GM18502 (cell line): ENCODE measurements at regions not wholly inside any gene's neighbourhood (a gene's known extent, or its start where the extent isn't known, plus 50 kb on each side); places are given as distances from the start of the nearest gene placed in this dataset.
"Not testable (repeated sequence)": the region's sequence is repeated elsewhere in the genome, so short reads cannot be mapped to it uniquely, and the experiment has no call there.

Experiments
- ATAC-seq: cut with Tn5 transposase; IDR thresholded peaks from one replicate; pipeline ENCODE4 v1.9.1; 2021; ENCODE audit warnings: mild to moderate bottlenecking; ENCODE audit not compliant: unreplicated experiment, poor library complexity

DNA sequence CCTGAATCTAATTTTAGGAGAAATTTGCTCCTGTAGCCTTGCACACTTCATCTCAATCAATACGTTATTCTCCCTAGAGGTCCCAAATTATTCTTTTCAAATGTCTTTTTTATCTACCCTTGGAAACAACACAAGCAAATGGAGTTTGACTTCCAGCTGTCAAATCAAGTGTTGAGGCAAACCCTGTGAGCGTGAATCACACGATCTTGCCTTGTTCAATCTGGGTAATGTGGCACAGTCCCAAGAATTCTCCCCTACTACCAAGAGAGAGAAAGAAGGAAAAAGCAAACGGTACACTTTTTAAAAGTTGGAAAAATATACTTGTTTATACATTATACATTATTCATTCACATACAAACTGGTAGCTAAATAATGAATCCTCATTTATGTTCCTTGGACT lies 2035.3 kb upstream of the CELF4 start:
- ATAC-seq: no peak

DNA sequence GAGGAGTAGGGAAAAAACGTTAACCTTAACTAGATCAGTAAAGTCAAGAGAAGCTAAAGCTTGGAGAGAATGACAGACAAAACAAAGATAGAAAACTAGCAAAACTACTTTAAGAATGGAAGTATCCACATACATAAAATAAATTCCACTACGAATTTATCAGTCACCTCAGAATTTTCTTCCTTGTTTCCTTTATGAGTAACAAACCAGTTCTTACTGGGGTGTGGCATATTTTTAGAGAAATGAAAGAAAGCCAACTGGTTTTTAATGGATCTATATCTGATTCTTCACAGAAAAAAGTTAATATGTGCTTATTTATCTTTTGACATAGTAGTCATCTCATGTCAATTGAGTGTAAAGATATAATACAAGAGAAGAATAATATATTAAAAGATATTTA lies 2033.7 kb upstream of the CELF4 start:
- ATAC-seq: no peak

DNA sequence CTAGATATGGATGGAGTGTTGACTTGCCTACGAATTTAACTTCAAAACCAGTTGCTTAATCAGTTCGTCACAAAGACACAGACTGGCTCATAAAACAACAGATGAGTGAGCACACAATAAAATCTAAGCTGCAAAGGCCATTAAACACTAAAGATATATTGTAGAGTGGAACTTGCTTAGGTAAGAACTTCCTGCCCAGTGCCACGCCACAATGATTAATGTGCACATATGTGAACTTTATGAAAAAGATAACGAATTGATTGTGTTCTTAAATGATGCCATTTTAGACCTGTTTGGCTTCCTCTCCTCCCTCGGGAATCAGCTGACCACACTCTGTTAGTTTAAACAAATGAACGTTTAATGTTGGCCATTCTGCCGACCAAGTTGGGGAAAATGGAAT lies 2031.3 kb upstream of the CELF4 start:
- ATAC-seq: no peak

DNA sequence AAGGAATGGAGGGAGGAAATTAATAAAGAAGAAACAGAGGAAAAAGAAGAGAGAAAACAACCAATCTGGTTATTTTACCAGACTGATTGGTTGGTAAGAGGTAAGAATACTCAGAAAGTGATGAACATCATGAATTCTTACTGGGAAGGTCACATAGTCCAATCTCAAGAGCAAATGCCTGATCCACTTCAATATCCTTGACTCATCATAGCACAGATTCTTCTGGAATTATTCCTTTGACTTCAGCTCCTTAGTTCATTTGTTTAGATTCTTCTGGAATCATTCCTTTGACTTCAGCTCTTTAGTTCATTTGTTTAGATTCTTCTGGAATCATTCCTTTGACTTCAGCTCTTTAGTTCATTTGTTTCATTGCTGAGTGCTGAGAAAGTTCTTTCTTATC lies 2030.6 kb upstream of the CELF4 start:
- ATAC-seq: no peak

DNA sequence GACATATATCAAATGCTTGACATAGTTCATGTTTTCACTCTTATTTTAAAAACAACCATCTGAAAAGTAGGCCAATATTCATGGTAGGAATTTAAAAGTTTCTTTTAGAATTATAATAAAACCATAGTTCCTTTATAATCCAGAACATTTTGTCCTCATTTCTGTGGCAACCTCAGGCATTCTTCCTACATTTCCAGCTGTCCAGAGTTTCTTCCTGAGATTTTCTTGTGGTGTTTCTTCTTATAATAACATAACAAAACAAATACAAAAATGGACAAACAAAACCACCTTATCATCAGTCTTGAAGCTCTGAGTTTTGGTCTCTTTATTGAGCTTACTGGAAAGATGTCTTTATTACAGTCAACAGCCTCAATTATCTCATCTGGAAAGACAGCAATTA lies 2028.6 kb upstream of the CELF4 start:
- no peak for ATAC-seq

DNA sequence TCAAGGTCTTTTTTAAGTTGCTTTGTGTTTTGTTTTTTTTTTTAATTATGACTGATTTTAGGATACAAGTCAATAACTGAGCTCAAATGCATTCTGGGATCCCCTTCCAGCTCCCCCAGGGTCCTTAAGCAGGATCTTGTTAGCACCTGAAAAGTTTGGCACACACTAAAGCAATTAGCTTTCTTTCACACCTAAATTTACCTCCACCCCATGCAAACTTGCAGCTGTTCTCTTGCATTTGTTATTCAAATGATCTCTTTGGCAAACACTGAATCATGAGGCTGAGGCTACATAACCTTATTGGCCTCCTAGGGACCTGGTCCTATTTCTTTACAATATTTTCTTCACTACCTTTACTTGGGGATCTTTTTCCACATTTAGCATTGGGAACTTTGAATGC lies 2026.1 kb upstream of the CELF4 start:
- ATAC-seq: no peak

DNA sequence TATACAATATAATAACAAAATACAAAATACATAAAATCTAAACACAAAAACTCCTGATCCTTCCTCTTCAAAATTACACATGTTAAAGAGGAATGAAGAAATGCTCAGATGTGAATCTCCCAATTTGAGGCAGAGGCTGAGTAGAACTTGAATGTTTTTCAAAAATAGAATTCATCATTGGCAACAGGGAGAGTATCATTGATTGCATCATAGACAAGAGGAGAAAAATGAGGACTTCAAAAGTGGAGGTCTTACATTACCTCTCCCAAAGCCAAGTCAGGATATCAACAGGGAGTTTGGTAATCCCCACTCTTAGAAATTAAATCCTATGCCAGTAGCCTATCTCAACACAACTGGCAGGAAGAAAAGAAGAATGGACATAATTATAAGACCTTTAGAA lies 2023.9 kb upstream of the CELF4 start:
- no peak for ATAC-seq

DNA sequence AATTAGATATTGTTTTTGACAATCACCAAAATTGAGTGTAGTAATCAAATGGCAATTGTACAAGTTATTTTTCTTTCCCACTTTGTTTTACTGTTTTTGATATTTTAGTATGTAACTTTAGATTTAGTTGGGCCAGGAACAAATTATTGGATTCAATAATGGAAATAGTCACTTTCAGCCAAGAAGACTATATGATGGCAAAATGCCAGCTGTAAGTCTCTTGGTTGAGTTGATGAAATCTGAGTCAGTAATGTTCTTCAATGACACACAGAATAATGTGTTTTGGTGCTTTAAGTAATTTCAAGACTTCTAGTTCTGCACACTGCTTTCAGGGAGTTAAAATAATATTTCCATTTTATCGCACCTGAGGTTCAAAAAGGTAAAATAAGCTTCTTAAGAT lies 2022.0 kb upstream of the CELF4 start:
- ATAC-seq: no peak

DNA sequence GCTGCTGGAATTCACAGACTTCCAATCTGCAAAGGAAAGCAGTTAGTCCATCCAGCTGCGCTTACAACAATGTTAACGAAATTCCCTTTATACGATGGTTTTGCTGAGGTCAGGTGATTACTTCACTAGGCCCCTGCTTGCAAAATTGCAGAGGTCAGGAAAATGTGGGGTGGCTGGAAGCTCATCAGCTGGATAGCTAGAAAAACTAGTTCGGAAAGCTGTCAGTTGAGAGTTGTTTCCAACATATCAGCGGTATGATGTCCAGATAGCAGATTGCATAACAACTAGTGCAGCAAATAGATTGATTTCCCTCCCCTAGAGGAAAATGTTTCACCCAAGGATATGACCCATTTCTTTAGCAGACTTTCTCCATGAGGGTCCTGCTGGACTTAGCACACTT lies 2021.1 kb upstream of the CELF4 start:
- ATAC-seq: no peak

DNA sequence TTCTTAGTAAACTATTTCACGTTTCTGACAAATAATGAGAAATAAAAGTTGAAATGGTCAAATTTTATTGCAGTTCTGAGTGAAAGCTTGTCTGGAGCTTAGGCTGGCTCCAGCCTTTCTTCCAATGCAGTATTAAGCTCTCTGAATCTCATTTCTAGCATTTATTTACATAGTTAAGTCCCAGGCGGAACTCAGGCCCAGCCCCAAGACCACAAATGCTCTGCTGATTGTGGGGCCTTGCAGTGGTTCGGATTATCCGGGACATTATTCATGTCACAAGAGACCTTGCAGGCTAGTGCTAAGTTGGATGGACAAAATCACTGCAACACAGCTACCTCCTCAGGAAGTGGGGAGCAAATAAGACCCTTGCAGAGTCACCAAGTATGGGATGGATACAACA lies 2009.3 kb upstream of the CELF4 start:
- no peak for ATAC-seq

DNA sequence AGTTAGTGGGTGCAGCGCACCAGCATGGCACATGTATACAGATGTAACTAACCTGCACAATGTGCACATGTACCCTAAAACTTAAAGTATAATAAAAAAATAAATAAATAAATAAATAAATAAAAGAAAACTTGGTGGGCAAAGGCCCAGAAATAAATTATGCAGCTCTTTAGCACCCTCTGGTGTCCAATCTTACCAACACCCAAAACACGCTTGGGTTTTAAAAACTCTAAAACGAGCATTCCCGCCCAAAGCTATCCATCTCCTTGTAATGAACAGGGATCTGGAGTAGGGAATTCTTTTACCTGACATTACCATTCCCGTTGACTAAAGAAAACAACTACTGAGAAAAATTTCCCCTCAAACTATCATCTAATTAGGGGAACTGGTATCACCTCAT lies 2005.9 kb upstream of the CELF4 start:
- no peak for ATAC-seq

DNA sequence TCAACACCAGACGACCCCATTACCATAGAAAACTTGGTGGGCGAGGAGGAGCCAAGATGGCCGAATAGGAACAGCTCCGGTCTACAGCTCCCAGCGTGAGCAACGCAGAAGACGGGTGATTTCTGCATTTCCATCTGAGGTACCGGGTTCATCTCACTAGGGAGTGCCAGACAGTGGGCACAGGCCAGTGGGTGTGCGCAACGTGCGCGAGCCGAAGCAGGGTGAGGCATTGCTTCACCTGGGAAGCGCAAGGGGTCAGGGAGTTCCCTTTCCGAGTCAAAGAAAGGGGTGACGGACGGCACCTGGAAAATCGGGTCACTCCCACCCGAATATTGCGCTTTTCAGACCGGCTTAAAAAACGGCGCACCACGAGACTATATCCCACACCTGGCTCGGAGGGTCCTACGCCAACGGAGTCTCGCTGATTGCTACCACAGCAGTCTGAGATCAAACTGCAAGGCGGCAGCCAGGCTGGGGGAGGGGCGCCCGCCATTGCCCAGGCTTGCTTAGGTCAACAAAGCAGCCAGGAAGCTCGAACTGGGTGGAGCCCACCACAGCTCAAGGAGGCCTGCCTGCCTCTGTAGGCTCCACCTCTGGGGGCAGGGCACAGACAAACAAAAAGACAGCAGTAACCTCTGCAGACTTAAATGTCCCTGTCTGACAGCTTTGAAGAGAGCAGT lies 2000.1 kb upstream of the CELF4 start:
- not testable (repeated sequence) for ATAC-seq

DNA sequence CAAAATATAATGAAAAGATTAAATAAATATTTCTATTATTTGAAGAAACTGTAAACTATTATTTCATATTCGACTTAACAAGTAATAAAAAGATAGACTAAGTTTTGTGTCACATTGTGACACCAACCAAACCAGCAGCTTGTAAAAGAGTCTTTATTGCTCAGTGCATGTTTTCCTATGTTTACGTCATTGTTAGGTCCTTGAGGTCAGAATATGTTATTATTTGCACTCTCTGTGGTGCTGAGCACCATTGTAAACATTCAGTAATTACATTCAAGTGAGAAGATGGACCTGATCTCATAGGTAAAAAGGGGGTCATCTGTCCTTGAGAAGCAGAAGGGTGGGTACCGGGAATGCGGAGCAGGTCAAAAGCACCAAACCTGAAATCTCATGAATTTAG lies 1999.1 kb upstream of the CELF4 start:
- no peak for ATAC-seq

DNA sequence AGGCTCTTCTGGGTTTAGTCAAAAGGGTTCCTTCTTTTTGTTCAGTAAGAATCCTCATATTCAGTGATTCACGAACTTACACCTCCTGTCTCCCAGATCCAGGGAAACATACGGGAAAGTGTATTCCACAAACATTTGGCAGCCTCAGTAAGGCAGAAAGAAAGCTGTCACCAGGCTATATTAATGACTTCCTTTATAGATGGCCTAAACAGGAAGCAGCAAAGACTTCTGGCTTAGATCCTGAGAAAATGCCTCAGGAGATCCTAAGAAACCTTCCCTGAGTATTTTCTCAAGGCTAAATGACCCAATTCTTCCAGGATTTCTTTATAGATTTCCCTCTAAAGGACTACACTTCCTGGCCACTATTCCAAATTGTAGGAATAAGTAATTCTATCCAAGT lies 1995.5 kb upstream of the CELF4 start:
- ATAC-seq: no peak

DNA sequence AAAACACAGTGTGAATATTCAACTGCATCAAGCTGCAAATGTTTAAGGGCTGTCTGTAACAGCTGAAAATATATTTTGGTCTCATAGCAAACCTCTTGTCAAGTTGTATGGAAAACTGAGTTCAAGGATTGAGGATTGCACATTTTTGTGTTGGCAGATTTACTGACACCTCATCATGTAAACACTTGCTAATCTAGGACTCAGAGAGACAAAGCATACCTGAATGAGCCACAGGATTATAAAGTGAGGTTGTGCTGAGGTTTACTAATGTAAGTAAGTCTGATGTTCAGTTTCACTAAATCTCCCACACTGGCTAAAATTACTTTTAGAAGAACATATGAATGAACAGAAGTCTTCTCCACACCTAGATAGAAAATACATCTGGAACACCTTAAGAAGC lies 1993.1 kb upstream of the CELF4 start:
- no peak for ATAC-seq

DNA sequence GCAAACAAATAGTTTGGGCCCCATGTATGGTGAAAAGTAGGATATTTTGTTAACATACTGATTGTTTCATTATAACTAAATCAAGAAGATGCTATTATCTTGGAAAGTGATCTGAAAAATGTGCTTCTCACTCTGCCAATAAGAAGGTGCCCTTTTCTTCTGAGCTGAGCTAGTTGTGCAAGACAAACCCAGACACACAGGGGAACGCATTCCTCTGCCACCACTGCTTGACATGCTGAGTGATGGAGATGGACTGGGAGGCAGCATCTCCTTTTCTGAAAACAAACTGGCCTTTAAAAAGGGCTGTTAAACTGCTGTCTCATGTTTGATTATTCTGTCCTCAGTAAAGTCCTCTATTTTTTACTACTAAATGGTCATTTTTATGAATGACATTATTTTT lies 1989.9 kb upstream of the CELF4 start:
- ATAC-seq: no peak

DNA sequence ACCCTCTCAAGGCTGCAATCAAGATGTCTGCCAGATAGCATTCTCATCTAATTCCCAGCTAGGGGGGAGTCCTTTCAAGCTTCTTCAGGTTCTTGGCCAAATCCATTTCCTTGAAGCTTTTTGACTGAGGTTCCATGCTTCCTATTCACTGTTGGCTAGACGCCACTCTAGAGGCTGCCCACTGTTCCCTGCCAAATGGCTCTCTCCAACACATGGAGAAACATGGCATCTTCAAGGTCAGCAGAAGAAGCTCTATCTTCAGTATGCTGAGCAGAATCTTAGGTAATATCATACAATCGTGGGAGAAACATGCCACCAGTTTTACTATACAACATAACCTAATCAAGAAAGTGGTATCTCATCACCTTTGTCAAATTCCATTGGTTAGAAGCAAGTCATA lies 1985.1 kb upstream of the CELF4 start:
- ATAC-seq: no peak

DNA sequence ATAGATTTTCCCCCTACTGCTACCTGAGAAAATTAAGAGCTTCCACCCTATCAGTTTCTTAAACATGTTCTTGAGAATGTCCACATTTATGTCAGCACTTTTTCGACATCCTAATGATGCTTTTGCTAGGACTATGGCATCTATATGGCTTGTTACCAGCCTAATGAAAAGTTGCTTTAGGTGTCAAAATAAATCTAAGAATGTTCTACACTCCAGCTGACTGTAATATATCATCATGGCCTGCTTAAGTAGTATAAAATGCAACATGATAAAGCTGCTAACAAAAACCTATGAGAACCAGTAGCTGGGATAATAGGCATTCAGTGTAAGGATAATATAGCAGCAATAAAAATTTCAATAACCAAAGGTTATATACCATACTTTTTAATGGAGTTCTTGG lies 1983.5 kb upstream of the CELF4 start:
- no peak for ATAC-seq

DNA sequence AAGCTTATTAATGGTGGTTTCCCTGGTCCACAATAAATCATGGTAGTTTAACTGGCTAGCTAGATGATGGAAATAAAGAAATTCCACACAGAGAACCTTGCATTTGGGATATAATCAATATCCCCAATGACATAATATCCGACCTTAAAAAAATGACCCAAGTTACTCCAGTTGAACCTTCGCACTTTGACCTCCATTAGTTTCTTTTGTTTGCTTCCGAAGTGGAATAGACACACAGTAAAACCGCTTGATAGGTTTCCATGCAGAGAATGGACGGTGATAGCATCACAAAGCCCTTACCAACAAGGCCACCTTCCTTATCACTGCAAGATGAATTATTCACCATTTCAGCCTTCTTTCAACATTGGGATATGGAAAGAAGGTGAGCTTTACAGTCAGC lies 1966.1 kb upstream of the CELF4 start:
- no peak for ATAC-seq

DNA sequence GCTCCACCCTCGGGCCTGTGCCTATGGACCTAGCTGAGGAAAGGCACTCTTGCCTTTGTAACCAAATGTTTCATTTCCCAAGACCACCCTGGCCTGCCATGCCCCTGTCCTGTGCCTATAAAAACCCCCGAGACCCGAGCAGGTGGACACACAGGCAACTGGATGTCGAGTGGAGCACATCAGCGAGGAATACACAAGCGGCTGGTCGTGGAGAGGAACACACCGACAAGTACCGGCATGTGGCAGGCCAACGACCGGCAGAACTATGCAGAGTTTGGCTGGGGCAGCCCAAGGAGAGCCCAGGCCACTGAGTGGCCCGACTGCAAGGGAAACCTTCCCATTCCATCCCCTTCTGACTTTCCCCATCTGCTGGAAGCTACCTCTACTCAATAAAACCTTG lies 1963.8 kb upstream of the CELF4 start:
- no peak for ATAC-seq

DNA sequence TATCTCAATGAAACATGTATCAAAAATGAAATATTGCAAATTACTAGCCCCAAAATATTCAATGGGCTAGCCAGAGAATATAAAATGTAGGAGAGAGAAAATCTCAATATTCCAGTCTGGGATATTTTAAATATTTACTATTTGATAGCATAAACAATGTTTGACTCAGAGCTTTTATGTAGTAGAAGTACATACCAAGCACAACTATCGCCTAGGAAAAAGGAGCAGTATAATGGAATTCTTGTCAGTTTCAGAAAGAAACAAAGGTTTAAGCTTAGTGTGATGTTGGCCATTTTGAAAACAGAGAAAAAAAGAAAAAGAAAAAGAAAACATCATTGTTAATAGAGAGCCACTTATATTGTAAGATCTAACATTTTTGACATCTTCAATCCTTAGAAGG lies 1961.9 kb upstream of the CELF4 start:
- ATAC-seq: no peak

DNA sequence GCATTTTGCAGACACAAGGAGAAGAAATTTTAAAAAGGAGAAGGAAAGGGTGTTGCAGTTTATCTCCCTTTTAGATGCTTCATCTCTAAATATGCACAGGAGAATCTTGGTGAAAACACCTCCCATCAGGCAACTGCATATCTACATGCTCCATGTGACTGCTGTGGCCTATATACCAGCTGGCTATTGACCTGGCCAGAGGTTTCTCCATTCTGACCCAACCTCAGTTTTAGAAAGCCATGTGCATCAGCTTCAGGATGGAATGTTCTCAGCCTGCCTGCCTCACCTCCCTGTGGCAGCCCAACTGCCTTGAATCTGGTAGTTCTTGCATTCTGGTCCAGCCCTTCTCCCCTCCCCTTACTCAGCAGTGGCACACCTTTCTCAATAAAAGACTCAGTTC lies 1958.8 kb upstream of the CELF4 start:
- no peak for ATAC-seq

DNA sequence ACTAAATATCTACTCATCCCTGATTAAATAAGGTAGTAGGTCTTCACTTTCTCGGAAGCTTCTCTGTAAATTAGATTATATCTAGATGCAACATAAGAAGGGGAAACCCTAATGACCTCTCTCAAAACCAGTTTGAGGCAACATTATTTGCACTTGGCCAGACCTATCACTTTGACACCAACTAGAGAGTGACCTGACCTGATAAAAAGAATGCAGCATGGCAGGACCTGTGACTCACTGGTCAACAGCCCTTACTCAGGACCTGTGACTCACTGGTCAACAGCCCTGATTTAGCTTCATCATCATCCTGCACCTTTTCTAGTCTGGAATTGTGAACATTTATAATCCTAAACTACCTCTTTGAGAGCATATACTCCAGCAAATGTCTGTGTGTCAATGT lies 1957.7 kb upstream of the CELF4 start:
- ATAC-seq: no peak
